GM12892 (cell line): ENCODE measurements at regions not wholly inside any gene's neighbourhood (a gene's known extent, or its start where the extent isn't known, plus 50 kb on each side); places are given as distances from the start of the nearest gene placed in this dataset.

ENCODE experiments used
- POLR2AphosphoS5 ChIP-seq: IDR thresholded peaks from 2 replicates; pipeline ENCODE4 v1.6.1; 2011; ENCODE audit warnings: low read depth, low read length, control low read depth
- TAF1 ChIP-seq: IDR thresholded peaks from 2 replicates; pipeline ENCODE4 v1.6.1; 2011; ENCODE audit warnings: low read depth, mild to moderate bottlenecking, control low read depth, low read length, borderline replicate concordance

- no peak for TF ChIP-seq POLR2AphosphoS5
- no peak for TF ChIP-seq TAF1
Observed at GRCh38 chr5:164214698-164215097, 709.3 kb downstream of the MAT2B start.
